ENCODE measurements at regions not wholly inside any gene's neighbourhood (a gene's known extent, or its start where the extent isn't known, plus 50 kb on each side); places are given as distances from the start of the nearest gene placed in this dataset.

GRCh38 chr1:47562799-47563198 lies 125.0 kb downstream of the FOXD2 start:
- no peaks in the 10 kb centered on the region for H3K27me3 ChIP-seq (ENCODE audit: insufficient read depth, low read length)
- H3K9me3 Mint-ChIP-seq: no peaks in the 10 kb centered on the region
- no peaks in the 10 kb centered on the region for H3K36me3 Mint-ChIP-seq
- H3K27ac ChIP-seq (ENCODE audit: low read depth, low read length): no peak overlapping the region
- H3K4me1 Mint-ChIP-seq: peaks cover 0 to 1% (median 0%) of the 10 kb centered on the region in 4 donors
- H3K4me1 ChIP-seq (ENCODE audit: insufficient read depth, low read length): no peaks in the 10 kb centered on the region
- no peak overlapping the region for H3K4me3 Mint-ChIP-seq
- H3K27me3 Mint-ChIP-seq: peaks cover 1 to 17% of the 10 kb centered on the region in 2 donors
- H3K27ac Mint-ChIP-seq: no peak overlapping the region
- H3K4me3 ChIP-seq (ENCODE audit: low read length in 2 of 2): no peak overlapping the region
- POLR2A ChIA-PET (ENCODE audit: partially characterized antibody): no interaction called here
- no peaks in the 10 kb centered on the region for H3K9me3 ChIP-seq (ENCODE audit: control insufficient read depth in 1 of 2, low read length in 2 of 2)
- CTCF ChIA-PET (ENCODE audit: partially characterized antibody): no interaction called here
- intact Hi-C loops (cut with micrococcal nuclease): no loop called here
- H3K36me3 ChIP-seq (ENCODE audit: insufficient read depth, low read length): no peaks in the 10 kb centered on the region
- no peak for DNase-seq

GRCh38 chr1:47563201-47563600 lies 125.4 kb downstream of the FOXD2 start:
- Mint-ChIP-seq H3K4me3 (no peak overlapping the region), H3K27me3 (peaks cover 1 to 17% of the 10 kb centered on the region in 2 donors), H3K4me1 (peaks cover 0 to 1% (median 0%) of the 10 kb centered on the region in 4 donors), H3K27ac (no peak overlapping the region), H3K36me3 (no peaks in the 10 kb centered on the region), H3K9me3 (peaks cover 0 to 1% (median 0%) of the 10 kb centered on the region in 8 donors)
- ChIA-PET POLR2A (ENCODE audit: partially characterized antibody) (no interaction called here), CTCF (ENCODE audit: partially characterized antibody) (no interaction called here)
- DNase-seq: no peak
- Histone ChIP-seq H3K27ac (ENCODE audit: low read depth, low read length) (no peak overlapping the region), H3K36me3 (ENCODE audit: insufficient read depth, low read length) (no peaks in the 10 kb centered on the region), H3K27me3 (ENCODE audit: insufficient read depth, low read length) (no peaks in the 10 kb centered on the region), H3K4me3 (ENCODE audit: low read length in 2 of 2) (no peak overlapping the region), H3K4me1 (ENCODE audit: insufficient read depth, low read length) (no peaks in the 10 kb centered on the region), H3K9me3 (ENCODE audit: control insufficient read depth in 1 of 2, low read length in 2 of 2) (no peaks in the 10 kb centered on the region)
- intact Hi-C loops (cut with micrococcal nuclease): no loop called here

- no peak overlapping the region for H3K4me3 ChIP-seq (ENCODE audit: low read length in 2 of 2)
- POLR2A ChIA-PET (ENCODE audit: partially characterized antibody): no interaction called here
- H3K27ac ChIP-seq (ENCODE audit: low read depth, low read length): no peak overlapping the region
- no peaks in the 10 kb centered on the region for H3K27me3 ChIP-seq (ENCODE audit: insufficient read depth, low read length)
- CTCF ChIA-PET (ENCODE audit: partially characterized antibody): no interaction called here
- no peak for DNase-seq
- no peaks in the 10 kb centered on the region for H3K4me1 ChIP-seq (ENCODE audit: insufficient read depth, low read length)
- Mint-ChIP-seq H3K4me3 (no peak overlapping the region), H3K27ac (no peak overlapping the region), H3K9me3 (peaks cover 0 to 1% (median 0%) of the 10 kb centered on the region in 8 donors), H3K27me3 (peaks cover 5 to 20% of the 10 kb centered on the region in 2 donors), H3K4me1 (peaks cover 0 to 1% (median 0%) of the 10 kb centered on the region in 4 donors), H3K36me3 (no peaks in the 10 kb centered on the region)
- no peaks in the 10 kb centered on the region for H3K9me3 ChIP-seq (ENCODE audit: control insufficient read depth in 1 of 2, low read length in 2 of 2)
- no peaks in the 10 kb centered on the region for H3K36me3 ChIP-seq (ENCODE audit: insufficient read depth, low read length)
- intact Hi-C loops (cut with micrococcal nuclease): no loop called here
These were observed 126.7 kb downstream of the FOXD2 start for GRCh38 chr1:47564570-47564969.

GRCh38 chr1:47565092-47565491 lies 127.2 kb downstream of the FOXD2 start:
- no peaks in the 10 kb centered on the region for H3K9me3 ChIP-seq (ENCODE audit: control insufficient read depth in 1 of 2, low read length in 2 of 2)
- H3K27me3 Mint-ChIP-seq: peaks cover 5 to 20% of the 10 kb centered on the region in 2 donors
- H3K27ac ChIP-seq (ENCODE audit: low read depth, low read length): no peak overlapping the region
- no peaks in the 10 kb centered on the region for H3K27me3 ChIP-seq (ENCODE audit: insufficient read depth, low read length)
- no peaks in the 10 kb centered on the region for H3K36me3 ChIP-seq (ENCODE audit: insufficient read depth, low read length)
- ChIA-PET POLR2A (ENCODE audit: partially characterized antibody) (no interaction called here), CTCF (ENCODE audit: partially characterized antibody) (no interaction called here)
- no peak overlapping the region for H3K27ac Mint-ChIP-seq
- H3K4me3 ChIP-seq (ENCODE audit: low read length in 2 of 2): no peak overlapping the region
- no peaks in the 10 kb centered on the region for H3K4me1 ChIP-seq (ENCODE audit: insufficient read depth, low read length)
- no peaks in the 10 kb centered on the region for H3K36me3 Mint-ChIP-seq
- intact Hi-C loops (cut with micrococcal nuclease): no loop called here
- peaks cover 0 to 1% (median 0%) of the 10 kb centered on the region in 8 donors for H3K9me3 Mint-ChIP-seq
- no peak for DNase-seq
- no peak overlapping the region for H3K4me3 Mint-ChIP-seq
- H3K4me1 Mint-ChIP-seq: peaks cover 0 to 1% (median 0%) of the 10 kb centered on the region in 4 donors

GRCh38 chr1:47565676-47566075 lies 127.8 kb downstream of the FOXD2 start:
- Mint-ChIP-seq H3K27me3 (peaks cover 8 to 16% of the 10 kb centered on the region in 2 donors), H3K4me3 (no peak overlapping the region), H3K9me3 (peaks cover 0 to 1% (median 0%) of the 10 kb centered on the region in 8 donors), H3K27ac (no peak overlapping the region), H3K36me3 (no peaks in the 10 kb centered on the region), H3K4me1 (peaks cover 0 to 3% (median under 1%) of the 10 kb centered on the region in 4 donors)
- Histone ChIP-seq H3K27me3 (ENCODE audit: insufficient read depth, low read length) (no peaks in the 10 kb centered on the region), H3K4me3 (ENCODE audit: low read length in 2 of 2) (no peak overlapping the region), H3K9me3 (ENCODE audit: control insufficient read depth in 1 of 2, low read length in 2 of 2) (no peaks in the 10 kb centered on the region), H3K4me1 (ENCODE audit: insufficient read depth, low read length) (no peaks in the 10 kb centered on the region), H3K36me3 (ENCODE audit: insufficient read depth, low read length) (no peaks in the 10 kb centered on the region), H3K27ac (ENCODE audit: low read depth, low read length) (no peak overlapping the region)
- intact Hi-C loops (cut with micrococcal nuclease): no loop called here
- POLR2A ChIA-PET (ENCODE audit: partially characterized antibody): no interaction called here
- CTCF ChIA-PET (ENCODE audit: partially characterized antibody): no interaction called here
- no peak for DNase-seq

GRCh38 chr1:47568763-47569162 lies 130.9 kb downstream of the FOXD2 start:
- Histone ChIP-seq H3K4me3 (ENCODE audit: low read length in 2 of 2) (no peak overlapping the region), H3K27me3 (ENCODE audit: insufficient read depth, low read length) (no peaks in the 10 kb centered on the region), H3K27ac (ENCODE audit: low read depth, low read length) (no peak overlapping the region), H3K36me3 (ENCODE audit: insufficient read depth, low read length) (no peaks in the 10 kb centered on the region), H3K9me3 (ENCODE audit: control insufficient read depth in 1 of 2, low read length in 2 of 2) (no peaks in the 10 kb centered on the region), H3K4me1 (ENCODE audit: insufficient read depth, low read length) (no peaks in the 10 kb centered on the region)
- peaks cover 0 to 1% (median 0%) of the 10 kb centered on the region in 8 donors for H3K9me3 Mint-ChIP-seq
- peaks cover 16 to 19% of the 10 kb centered on the region in 2 donors for H3K27me3 Mint-ChIP-seq
- H3K27ac Mint-ChIP-seq: no peak overlapping the region
- no peak overlapping the region for H3K4me3 Mint-ChIP-seq
- DNase-seq: no peak
- H3K4me1 Mint-ChIP-seq: peaks cover 0 to 4% (median 0%) of the 10 kb centered on the region in 4 donors
- intact Hi-C loops (cut with micrococcal nuclease): no loop called here
- no peaks in the 10 kb centered on the region for H3K36me3 Mint-ChIP-seq
- ChIA-PET POLR2A (ENCODE audit: partially characterized antibody) (no interaction called here), CTCF (ENCODE audit: partially characterized antibody) (no interaction called here)

GRCh38 chr1:47569261-47569660 lies 131.4 kb downstream of the FOXD2 start:
- Mint-ChIP-seq H3K27me3 (peaks cover 16 to 22% of the 10 kb centered on the region in 2 donors), H3K9me3 (peaks cover 0 to 1% (median 0%) of the 10 kb centered on the region in 8 donors), H3K4me3 (no peak overlapping the region), H3K4me1 (peaks cover 0 to 4% (median 0%) of the 10 kb centered on the region in 4 donors), H3K27ac (no peak overlapping the region), H3K36me3 (no peaks in the 10 kb centered on the region)
- H3K4me3 ChIP-seq (ENCODE audit: low read length in 2 of 2): no peak overlapping the region
- intact Hi-C loops (cut with micrococcal nuclease): no loop called here
- H3K9me3 ChIP-seq (ENCODE audit: control insufficient read depth in 1 of 2, low read length in 2 of 2): no peaks in the 10 kb centered on the region
- ChIA-PET POLR2A (ENCODE audit: partially characterized antibody) (no interaction called here), CTCF (ENCODE audit: partially characterized antibody) (interaction anchor here (0.7 kb wide), 1 partner anchor 1533 kb away, joined by 3 read pairs; no protein-coding TSS in a partner anchor)
- DNase-seq: no peak
- no peaks in the 10 kb centered on the region for H3K4me1 ChIP-seq (ENCODE audit: insufficient read depth, low read length)
- H3K27me3 ChIP-seq (ENCODE audit: insufficient read depth, low read length): no peaks in the 10 kb centered on the region
- no peaks in the 10 kb centered on the region for H3K36me3 ChIP-seq (ENCODE audit: insufficient read depth, low read length)
- no peak overlapping the region for H3K27ac ChIP-seq (ENCODE audit: low read depth, low read length)

Measured in CD4-positive, alpha-beta memory T cell (primary cell).